Caco-2 (cell line): ENCODE measurements at regions not wholly inside any gene's neighbourhood (a gene's known extent, or its start where the extent isn't known, plus 50 kb on each side); places are given as distances from the start of the nearest gene placed in this dataset.

Experiments used
- BruUV-seq: library from RNA; stranded (reverse); fragments of 400-500 nt; replicated peaks from 2 replicates; lab custom pipeline; 2021; lab: Mats Ljungman, UMichigan
- CTCF ChIA-PET: fragments of 300-600 bp; sonication (Branson Sonifier 250); formaldehyde crosslinking; loops from one replicate; lab custom pipeline; 2022; ENCODE audit warnings: antibody characterized with exemption; lab: Charles Lee
- POLR2A ChIA-PET: fragments of 300-600 bp; sonication (Branson Sonifier 250); formaldehyde crosslinking; loops from one replicate; lab custom pipeline; 2022; ENCODE audit warnings: antibody characterized with exemption; lab: Charles Lee
- DNase-seq, 2 experiments: peaks; one replicate each; pipeline versions ENCODE4 v3.0.0 to v3.0.0-alpha.2; 2020 to 2022
- H3K27me3 ChIP-seq: replicated peaks from 2 replicates; pipeline ENCODE4 v1.6.0; 2011; ENCODE audit warnings: low read length; ENCODE audit not compliant: control insufficient read depth, insufficient read depth
- H3K36me3 ChIP-seq: 2 replicates; pipeline ENCODE4 v1.5.1; 2011; ENCODE audit warnings: low read length; ENCODE audit not compliant: control insufficient read depth, insufficient read depth
- H3K4me1 ChIP-seq: fragments of 250-450 bp; sonication (Bioruptor Pico); 2 replicates; pipeline ENCODE4 v1.5.1; 2020; ENCODE audit warnings: mild to moderate bottlenecking
- H3K4me3 ChIP-seq: 2 replicates; pipeline ENCODE4 v1.5.1; 2011; ENCODE audit warnings: low read depth, mild to moderate bottlenecking, control low read depth, low read length
- H3K9me3 ChIP-seq: fragments of 250-450 bp; sonication (Bioruptor Pico); 2 replicates; pipeline ENCODE4 v1.5.1; 2020; ENCODE audit warnings: mild to moderate bottlenecking, moderate library complexity
- H3K27ac Mint-ChIP-seq: one replicate; pipeline ENCODE4 v1.8.0; 2022; ENCODE audit warnings: mixed read lengths; ENCODE audit not compliant: unreplicated experiment
- H3K27me3 Mint-ChIP-seq: one replicate; pipeline ENCODE4 v1.8.0; 2022; ENCODE audit warnings: mixed read lengths; ENCODE audit not compliant: insufficient read depth, unreplicated experiment
- H3K36me3 Mint-ChIP-seq: one replicate; pipeline ENCODE4 v1.8.0; 2022; ENCODE audit warnings: mild to moderate bottlenecking, mixed read lengths; ENCODE audit not compliant: insufficient read depth, unreplicated experiment
- H3K4me1 Mint-ChIP-seq: one replicate; pipeline ENCODE4 v1.8.0; 2022; ENCODE audit warnings: low read depth, mixed read lengths; ENCODE audit not compliant: unreplicated experiment
- H3K4me3 Mint-ChIP-seq: one replicate; pipeline ENCODE4 v1.8.0; 2022; ENCODE audit warnings: mild to moderate bottlenecking, moderate library complexity, mixed read lengths; ENCODE audit not compliant: unreplicated experiment
- H3K9me3 Mint-ChIP-seq: one replicate; pipeline ENCODE4 v1.8.0; 2022; ENCODE audit warnings: mixed read lengths; ENCODE audit not compliant: unreplicated experiment
- intact Hi-C: fragments of 100-400 bp; cut with micrococcal nuclease; formaldehyde crosslinking; loops from one replicate; pipeline ENCODE4 v1.10.0; 2022; ENCODE audit not compliant: unreplicated experiment
- TF ChIP-seq, protein P1 (sequence below), 2 experiments: fragments of 200-600 bp in 1 of 2; IDR thresholded peaks; 1 replicate in 1 of 2; 2 replicates in 1 of 2; pipeline versions ENCODE4 v1.5.1 to v1.8.0; 2011 to 2022; ENCODE audit warnings: antibody characterized with exemption in 1 of 2, control low read depth in 1 of 2, inconsistent platforms in 1 of 2, low read depth in 1 of 2, low read length in 1 of 2, mild to moderate bottlenecking in 1 of 2, moderate library complexity in 1 of 2; ENCODE audit not compliant: insufficient read depth in 1 of 2, severe bottlenecking in 1 of 2, unreplicated experiment in 1 of 2

DNA sequence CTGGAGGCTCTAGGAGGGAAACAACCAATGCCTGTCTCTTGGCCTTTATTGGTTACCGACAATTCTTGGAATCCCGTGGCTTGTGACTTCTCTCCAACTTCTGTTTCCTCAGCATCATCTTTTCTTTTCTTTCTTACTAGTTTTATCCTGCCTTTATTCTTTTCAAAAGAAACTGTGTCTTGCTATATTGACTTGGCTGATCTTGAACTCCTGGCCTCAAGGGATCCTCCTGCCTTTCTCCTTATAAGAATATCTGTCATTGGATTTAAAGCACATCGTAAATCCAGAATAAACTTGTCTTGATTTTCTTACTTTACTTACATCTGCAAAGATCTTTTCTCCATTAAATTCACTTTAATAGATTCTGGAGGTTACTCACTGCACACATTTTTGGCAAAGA lies 49.9 kb upstream of the UGT2B10 start:
- no peaks in the 10 kb centered on the region for H3K36me3 ChIP-seq
- TF ChIP-seq, protein P1, sequence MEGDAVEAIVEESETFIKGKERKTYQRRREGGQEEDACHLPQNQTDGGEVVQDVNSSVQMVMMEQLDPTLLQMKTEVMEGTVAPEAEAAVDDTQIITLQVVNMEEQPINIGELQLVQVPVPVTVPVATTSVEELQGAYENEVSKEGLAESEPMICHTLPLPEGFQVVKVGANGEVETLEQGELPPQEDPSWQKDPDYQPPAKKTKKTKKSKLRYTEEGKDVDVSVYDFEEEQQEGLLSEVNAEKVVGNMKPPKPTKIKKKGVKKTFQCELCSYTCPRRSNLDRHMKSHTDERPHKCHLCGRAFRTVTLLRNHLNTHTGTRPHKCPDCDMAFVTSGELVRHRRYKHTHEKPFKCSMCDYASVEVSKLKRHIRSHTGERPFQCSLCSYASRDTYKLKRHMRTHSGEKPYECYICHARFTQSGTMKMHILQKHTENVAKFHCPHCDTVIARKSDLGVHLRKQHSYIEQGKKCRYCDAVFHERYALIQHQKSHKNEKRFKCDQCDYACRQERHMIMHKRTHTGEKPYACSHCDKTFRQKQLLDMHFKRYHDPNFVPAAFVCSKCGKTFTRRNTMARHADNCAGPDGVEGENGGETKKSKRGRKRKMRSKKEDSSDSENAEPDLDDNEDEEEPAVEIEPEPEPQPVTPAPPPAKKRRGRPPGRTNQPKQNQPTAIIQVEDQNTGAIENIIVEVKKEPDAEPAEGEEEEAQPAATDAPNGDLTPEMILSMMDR (IDR thresholded peaks at IDR 0.05; ENCODE audit: insufficient read depth in 1 of 2, low read depth in 1 of 2, low read length in 1 of 2, severe bottlenecking in 1 of 2, unreplicated experiment in 1 of 2), result no peak
- no TSS peak for BruUV-seq
- no peak for DNase-seq
- no peaks in the 10 kb centered on the region for H3K27me3 Mint-ChIP-seq
- H3K9me3 Mint-ChIP-seq, result peaks cover 15% of the 10 kb centered on the region
- no peak overlapping the region for H3K4me3 ChIP-seq
- CTCF ChIA-PET, result no interaction called here
- H3K4me3 Mint-ChIP-seq, result no peak overlapping the region
- H3K36me3 Mint-ChIP-seq, result no peaks in the 10 kb centered on the region
- H3K4me1 Mint-ChIP-seq, result peaks cover under 1% of the 10 kb centered on the region
- POLR2A ChIA-PET, result no interaction called here
- no peaks in the 10 kb centered on the region for H3K4me1 ChIP-seq
- intact Hi-C loops, result no loop called here
- H3K9me3 ChIP-seq, result no peaks in the 10 kb centered on the region
- no peak overlapping the region for H3K27ac Mint-ChIP-seq
- no peaks in the 10 kb centered on the region for H3K27me3 ChIP-seq
